K562 (cell line): ENCODE measurements at regions not wholly inside any gene's neighbourhood (a gene's known extent, or its start where the extent isn't known, plus 50 kb on each side); places are given as distances from the start of the nearest gene placed in this dataset.

Experiments used
- CEBPG ChIP-seq, 3 experiments: fragments of 200-800 bp in 1 of 3; sonication (Bioruptor generic) in 1 of 3; sonication (generic) in 1 of 3; formaldehyde crosslinking in 1 of 3; IDR thresholded peaks in 2 of 3; conservative IDR thresholded peaks in 1 of 3; 2 replicates each; pipeline versions ENCODE4 v1.6.1 to v1.8.0; 2016 to 2022; ENCODE audit warnings: missing compliant biosample characterization in 2 of 3, missing genetic modification characterization in 2 of 3, mild to moderate bottlenecking in 1 of 3, missing genetic modification reagents in 1 of 3
- CHD4 ChIP-seq: fragments of 200-600 bp; sonication (generic); IDR thresholded peaks from 3 replicates; pipeline ENCODE4 v1.6.1; 2012; ENCODE audit warnings: low read depth, mild to moderate bottlenecking, mixed read lengths, low read length, inconsistent platforms; ENCODE audit not compliant: insufficient read depth, insufficient replicate concordance, poor library complexity, severe bottlenecking
- CREM ChIP-seq: IDR thresholded peaks from 2 replicates; pipeline ENCODE4 v1.6.1; 2014; ENCODE audit warnings: antibody characterized with exemption, low read depth
- CSDE1 ChIP-seq, 2 experiments: fragments of 450-650 bp; IDR thresholded peaks; 2 replicates each; pipeline ENCODE4 v1.6.1; 2016; ENCODE audit warnings: mild to moderate bottlenecking in 1 of 2
- FOXJ3 ChIP-seq: sonication (generic); formaldehyde crosslinking; IDR thresholded peaks from 2 replicates; pipeline ENCODE4 v1.4.0; 2020; ENCODE audit warnings: mild to moderate bottlenecking, missing genetic modification reagents
- IFI16 ChIP-seq: fragments of 250-450 bp; sonication (Bioruptor Pico); IDR thresholded peaks from 2 replicates; pipeline ENCODE4 v2.1.2; 2022; ENCODE audit warnings: mild to moderate bottlenecking, inconsistent platforms
- MAFK ChIP-seq: IDR thresholded peaks from 2 replicates; pipeline ENCODE4 v1.6.1; 2011; ENCODE audit warnings: low read length, improper control_type of control experiment
- POLR2AphosphoS5 ChIP-seq: IDR thresholded peaks from 2 replicates; pipeline ENCODE4 v1.6.1; 2011; ENCODE audit warnings: mild to moderate bottlenecking, low read depth, low read length, moderate library complexity; ENCODE audit not compliant: control insufficient read depth, insufficient read depth
- RAD21 ChIP-seq, 2 experiments: fragments of 250-450 bp in 1 of 2; fragments of 450-650 bp in 1 of 2; sonication (Bioruptor Pico) in 1 of 2; formaldehyde crosslinking in 1 of 2; IDR thresholded peaks in 1 of 2; conservative IDR thresholded peaks in 1 of 2; 2 replicates each; pipeline versions ENCODE4 v1.4.0 to v1.8.0; 2020 to 2022; ENCODE audit warnings: mild to moderate bottlenecking in 2 of 2, moderate library complexity in 1 of 2
- SMARCB1 ChIP-seq: IDR thresholded peaks from 2 replicates; pipeline ENCODE4 v1.6.1; 2011; ENCODE audit warnings: improper control_type of control experiment, low read depth; ENCODE audit not compliant: insufficient read length
- TCFL5 ChIP-seq: fragments of 250-450 bp; sonication (Bioruptor Pico); conservative IDR thresholded peaks from 2 replicates; pipeline ENCODE4 v1.6.1; 2021; ENCODE audit warnings: mild to moderate bottlenecking, moderate library complexity, matching md5 sums
- TEAD2 ChIP-seq: fragments of 450-650 bp; IDR thresholded peaks from 2 replicates; pipeline ENCODE4 v1.6.1; 2016; ENCODE audit warnings: missing genetic modification characterization, control low read depth, missing compliant biosample characterization
- ZNF24 ChIP-seq: fragments of 450-650 bp; IDR thresholded peaks from 2 replicates; pipeline ENCODE4 v1.6.1; 2016

DNA sequence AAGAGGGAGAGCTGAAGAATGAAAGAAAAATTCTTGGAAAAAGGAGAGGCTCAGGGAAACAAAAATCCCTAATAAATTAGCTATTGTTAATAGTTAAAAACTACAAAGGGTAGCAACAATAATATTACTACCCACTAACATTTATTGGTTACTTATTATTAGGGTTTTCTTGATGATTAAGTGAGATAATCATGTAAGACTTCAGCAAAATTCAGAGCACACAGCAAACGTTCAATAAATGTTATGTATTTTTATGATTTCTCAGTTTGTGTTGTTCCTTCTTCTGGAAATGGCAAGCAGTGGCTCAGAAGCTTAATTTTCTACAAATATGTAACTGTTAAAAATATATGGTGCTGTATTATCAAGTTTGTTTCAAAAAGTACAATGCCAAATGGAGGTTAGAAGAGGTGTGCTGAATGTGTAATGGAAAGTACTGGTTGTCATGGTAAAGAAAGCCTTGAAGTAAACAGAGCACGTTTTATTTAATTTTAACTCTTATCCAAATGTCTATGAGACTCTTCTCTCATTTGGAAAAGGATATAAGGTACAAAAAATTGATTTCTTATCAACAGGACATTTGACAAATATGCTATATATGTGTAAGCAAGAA, 226.0 kb upstream of the ATP10B start:
- no peak for TF ChIP-seq IFI16 (CRISPR knock-in tag)
- TF ChIP-seq CSDE1 (IDR thresholded peaks at IDR 0.05), result no peak
- no peak for TF ChIP-seq SMARCB1
- TF ChIP-seq RAD21 (CRISPR knock-in tag; conservative IDR thresholded peaks at IDR 0.05 in 1 of 2, IDR thresholded peaks at IDR 0.05 in 1 of 2), result no peak
- TF ChIP-seq TEAD2 (tag), result no peak
- TF ChIP-seq TCFL5 (CRISPR knock-in tag), result no peak
- TF ChIP-seq FOXJ3, result no peak
- no peak for TF ChIP-seq CREM
- no peak for TF ChIP-seq CEBPG (CRISPR knock-in tag; IDR thresholded peaks at IDR 0.05)
- TF ChIP-seq CEBPG (tag; conservative IDR thresholded peaks at IDR 0.05 in 1 of 2, IDR thresholded peaks at IDR 0.05 in 1 of 2), result no peak
- no peak for TF ChIP-seq POLR2AphosphoS5
- no peak for TF ChIP-seq MAFK
- TF ChIP-seq CHD4, result no peak
- no peak for TF ChIP-seq ZNF24
